ENCODE measurements at regions not wholly inside any gene's neighbourhood (a gene's known extent, or its start where the extent isn't known, plus 50 kb on each side); places are given as distances from the start of the nearest gene placed in this dataset.

GRCh38 chr22:27349456-27349855 is 452.1 kb downstream of the MN1 start:
- no peak overlapping the region for H3K23ac ChIP-seq (ENCODE audit: insufficient read length)
- no peak overlapping the region for H3K4ac ChIP-seq (replicated peaks; ENCODE audit: insufficient read length, low read depth, low read length)
- no peak overlapping the region for H4K8ac ChIP-seq (ENCODE audit: extremely low read depth, insufficient read depth, low read length)
- CTCF ChIA-PET (ENCODE audit: partially characterized antibody): no interaction called here
- FAIRE-seq (no peak), DNase-seq (ENCODE audit: low read depth in 1 of 2, low spot score in 2 of 2) (no peak)
- H3K4me2 ChIP-seq (ENCODE audit: insufficient read depth in 1 of 2, low read depth in 2 of 2, low read length in 2 of 2): no peak overlapping the region
- H3K4me3 ChIP-seq (ENCODE audit: extremely low read depth in 1 of 4, insufficient read depth in 2 of 4, low read depth in 3 of 4, low read length in 4 of 4): no peak overlapping the region
- no peaks in the 10 kb centered on the region for H3K79me2 ChIP-seq (ENCODE audit: control insufficient read depth in 1 of 2, insufficient read depth in 2 of 2, low read length in 2 of 2)
- no peaks in the 10 kb centered on the region; a peak in 1 of 7 replicates for H3K27me3 ChIP-seq (replicated peaks in 1 of 4; ENCODE audit: control insufficient read depth in 3 of 4, extremely low read depth in 1 of 4, insufficient read depth in 3 of 4, low read length in 3 of 4)
- no peak overlapping the region for H2BK120ac ChIP-seq (replicated peaks; ENCODE audit: low read depth, low read length)
- no peak overlapping the region for H3K56ac ChIP-seq (replicated peaks; ENCODE audit: insufficient read length, low read depth, low read length)
- H3K9me3 ChIP-seq (ENCODE audit: insufficient read depth in 2 of 2, low read depth in 1 of 2, low read length in 1 of 2): no peaks in the 10 kb centered on the region; a peak in 1 of 4 replicates
- H2BK15ac ChIP-seq (ENCODE audit: low read length): no peak overlapping the region
- no peaks in the 10 kb centered on the region for H3K23me2 ChIP-seq (ENCODE audit: low read depth, low read length)
- TF ChIP-seq SIRT6 (IDR thresholded peaks at IDR 0.05; ENCODE audit: low read length): no peak
- H3K79me1 ChIP-seq (ENCODE audit: low read depth, low read length): no peaks in the 10 kb centered on the region
- H3K4me1 ChIP-seq (replicated peaks in 1 of 4; ENCODE audit: control insufficient read depth in 3 of 4, insufficient read depth in 4 of 4, low read length in 3 of 4): no peaks in the 10 kb centered on the region
- no peak overlapping the region for H2AK5ac ChIP-seq (ENCODE audit: low read depth, low read length)
- no peak overlapping the region for H4K91ac ChIP-seq (replicated peaks; ENCODE audit: insufficient read length, low read length)
- H3K18ac ChIP-seq (ENCODE audit: extremely low read depth, low read length): no peak overlapping the region
- H2BK12ac ChIP-seq (ENCODE audit: low read depth, low read length): no peak overlapping the region
- no peaks in the 10 kb centered on the region for H3K36me3 ChIP-seq (ENCODE audit: control insufficient read depth in 2 of 4, insufficient read depth in 4 of 4, low read length in 3 of 4)
- no peak overlapping the region for H3K14ac ChIP-seq (ENCODE audit: insufficient read length)
- POLR2A ChIA-PET (ENCODE audit: partially characterized antibody): no interaction called here
- no peaks in the 10 kb centered on the region for H4K20me1 ChIP-seq (replicated peaks in 1 of 2; ENCODE audit: control insufficient read depth in 1 of 2, insufficient read depth in 2 of 2, low read length in 2 of 2)
- H2BK5ac ChIP-seq (ENCODE audit: low read depth, low read length): no peak overlapping the region
- H2BK20ac ChIP-seq (ENCODE audit: low read length): no peak overlapping the region
- no peak overlapping the region for H3K27ac ChIP-seq (ENCODE audit: low read depth, low read length)
- no peak overlapping the region for H4K5ac ChIP-seq (ENCODE audit: insufficient read length, low read depth, low read length)
- H2AFZ ChIP-seq (ENCODE audit: low read length): no peak overlapping the region
- H3K9ac ChIP-seq (replicated peaks in 1 of 4; ENCODE audit: extremely low read depth in 1 of 4, low read depth in 3 of 4, low read length in 3 of 4): no peak overlapping the region

Data from H1 (cell line).